Suprapubic skin (tissue), 4 donors: ENCODE measurements at regions not wholly inside any gene's neighbourhood (a gene's known extent, or its start where the extent isn't known, plus 50 kb on each side); places are given as distances from the start of the nearest gene placed in this dataset.

Experiments used
- DNase-seq, 2 donors: peaks; one replicate each; pipeline ENCODE4 v3.0.0-alpha.2; 2019; ENCODE audit warnings: low spot score in 2 of 2
- H3K27ac ChIP-seq: fragments of 200-600 bp; sonication (generic); one replicate; pipeline ENCODE4 v1.5.1; 2019
- H3K27me3 ChIP-seq: fragments of 200-600 bp; sonication (generic); one replicate; pipeline ENCODE4 v1.5.1; 2019
- H3K36me3 ChIP-seq: fragments of 200-600 bp; sonication (generic); one replicate; pipeline ENCODE4 v1.5.1; 2019
- H3K4me1 ChIP-seq: fragments of 200-600 bp; sonication (generic); one replicate; pipeline ENCODE4 v1.5.1; 2019
- H3K4me3 ChIP-seq: fragments of 200-600 bp; sonication (generic); one replicate; pipeline ENCODE4 v1.5.1; 2019; ENCODE audit warnings: mild to moderate bottlenecking
- H3K9me3 ChIP-seq: fragments of 200-600 bp; sonication (generic); one replicate; pipeline ENCODE4 v1.5.1; 2019
- CTCF ChIP-seq, 2 donors: fragments of 200-600 bp in 1 of 2; fragments of 450-650 bp in 1 of 2; sonication (generic) in 1 of 2; IDR thresholded peaks; one replicate each; pipeline ENCODE4 v1.5.1; 2016 to 2019; ENCODE audit warnings: antibody characterized with exemption in 2 of 2, mild to moderate bottlenecking in 1 of 2, moderate library complexity in 1 of 2
- EP300 ChIP-seq: sonication (generic); formaldehyde crosslinking; IDR thresholded peaks from one replicate; pipeline ENCODE4 v1.6.1; 2017; ENCODE audit warnings: antibody characterized with exemption
- POLR2A ChIP-seq, 2 donors: fragments of 450-650 bp; IDR thresholded peaks; one replicate each; pipeline ENCODE4 v1.6.1; 2017; ENCODE audit warnings: antibody characterized with exemption in 2 of 2, mild to moderate bottlenecking in 2 of 2, moderate library complexity in 2 of 2
- POLR2AphosphoS5 ChIP-seq, 3 donors: sonication (generic); formaldehyde crosslinking; IDR thresholded peaks; one replicate each; pipeline ENCODE4 v1.6.1; 2017; ENCODE audit warnings: antibody characterized with exemption in 3 of 3
- WGBS: methylation state at CpG from one replicate; pipeline ENCODE4 v1.1.5; 2018; 5-methylcytosine and 5-hydroxymethylcytosine counted together

DNA sequence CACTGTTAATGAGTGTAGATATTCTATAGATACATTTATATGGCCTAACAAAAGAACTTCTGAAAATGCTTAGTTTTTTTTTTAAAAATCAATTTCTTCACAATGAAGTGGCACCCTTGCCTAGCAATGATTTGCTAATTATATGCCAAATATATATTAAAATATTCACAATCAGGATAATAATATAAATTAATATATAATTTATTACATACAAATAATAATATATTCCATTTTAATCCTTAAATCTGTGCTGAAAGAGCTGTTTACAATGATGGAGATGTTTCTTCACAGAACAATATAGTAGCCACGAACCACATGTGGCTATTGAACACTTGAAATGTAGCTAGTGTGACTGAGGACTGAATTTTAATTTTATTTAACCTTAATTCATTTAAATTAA lies 648.4 kb upstream of the GBE1 start:
- WGBS: 73% methylated on average over 1 of the region's 1 CpG
- H3K4me1 ChIP-seq: no peaks in the 10 kb centered on the region
- DNase-seq: no peak
- no peak overlapping the region for H3K27ac ChIP-seq
- TF ChIP-seq CTCF (IDR thresholded peaks at IDR 0.05) (no peak), EP300 (no peak), POLR2A (IDR thresholded peaks at IDR 0.05) (no peak), POLR2AphosphoS5 (IDR thresholded peaks at IDR 0.05) (no peak)
- H3K9me3 ChIP-seq: no peaks in the 10 kb centered on the region
- no peak overlapping the region for H3K4me3 ChIP-seq
- no peaks in the 10 kb centered on the region for H3K36me3 ChIP-seq
- H3K27me3 ChIP-seq: no peaks in the 10 kb centered on the region

- no peaks in the 10 kb centered on the region for H3K27me3 ChIP-seq
- H3K9me3 ChIP-seq: no peaks in the 10 kb centered on the region
- TF ChIP-seq EP300: no peak
- no peak for TF ChIP-seq CTCF (IDR thresholded peaks at IDR 0.05)
- no peaks in the 10 kb centered on the region for H3K4me1 ChIP-seq
- no peak overlapping the region for H3K4me3 ChIP-seq
- H3K36me3 ChIP-seq: no peaks in the 10 kb centered on the region
- H3K27ac ChIP-seq: no peak overlapping the region
- DNase-seq: no peak
These were observed 630.8 kb upstream of the GBE1 start for GRCh38 chr3:82392203-82392775.

DNA sequence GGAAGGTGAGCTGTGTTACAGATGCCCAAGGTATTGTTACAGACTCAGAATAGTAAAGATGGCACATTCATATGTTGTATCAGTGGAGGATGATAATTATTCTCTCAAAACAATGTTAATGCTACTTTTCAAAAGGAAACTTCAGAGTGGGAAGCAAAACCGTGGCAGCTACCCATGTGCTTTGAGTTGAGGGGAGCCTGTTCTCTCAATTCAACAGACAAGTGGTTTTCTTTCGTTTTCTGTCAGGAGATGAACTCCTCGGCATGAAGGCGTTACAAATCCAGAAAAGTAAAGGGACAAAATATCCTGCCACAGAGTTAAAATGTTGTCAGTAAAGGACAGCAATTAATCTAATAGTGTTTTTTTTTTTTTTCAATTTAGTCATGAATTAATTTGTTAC lies 629.4 kb upstream of the GBE1 start:
- Histone ChIP-seq H3K27ac (no peak overlapping the region), H3K27me3 (no peaks in the 10 kb centered on the region), H3K4me3 (no peak overlapping the region), H3K9me3 (no peaks in the 10 kb centered on the region), H3K36me3 (no peaks in the 10 kb centered on the region), H3K4me1 (no peaks in the 10 kb centered on the region)
- 73% methylated on average over 4 of the region's 4 CpGs for WGBS
- DNase-seq: no peak
- no peak for TF ChIP-seq POLR2A (IDR thresholded peaks at IDR 0.05)

- Histone ChIP-seq H3K36me3 (no peaks in the 10 kb centered on the region), H3K27ac (no peak overlapping the region), H3K9me3 (no peaks in the 10 kb centered on the region), H3K4me1 (no peaks in the 10 kb centered on the region), H3K27me3 (no peaks in the 10 kb centered on the region), H3K4me3 (no peak overlapping the region)
- no peak for DNase-seq
- WGBS: 41% methylated on average over 2 of the region's 2 CpGs
- no peak for TF ChIP-seq CTCF (IDR thresholded peaks at IDR 0.05)
- no peak for TF ChIP-seq POLR2A (IDR thresholded peaks at IDR 0.05)
These were observed 625.2 kb upstream of the GBE1 start for GRCh38 chr3:82386647-82387046.

- no peak for DNase-seq
- Histone ChIP-seq H3K27me3 (no peaks in the 10 kb centered on the region), H3K27ac (no peak overlapping the region), H3K36me3 (no peaks in the 10 kb centered on the region), H3K9me3 (no peaks in the 10 kb centered on the region), H3K4me3 (no peak overlapping the region), H3K4me1 (no peaks in the 10 kb centered on the region)
- TF ChIP-seq EP300: no peak
- 62% methylated on average over 3 of the region's 3 CpGs for WGBS
These were observed 622.7 kb upstream of the GBE1 start for GRCh38 chr3:82384181-82384580.

- WGBS: 86% methylated on average over 4 of the region's 4 CpGs
- H3K4me3 ChIP-seq: no peak overlapping the region
- no peaks in the 10 kb centered on the region for H3K4me1 ChIP-seq
- no peak for DNase-seq
- no peak overlapping the region for H3K27ac ChIP-seq
- TF ChIP-seq EP300: no peak
- H3K27me3 ChIP-seq: no peaks in the 10 kb centered on the region
- no peaks in the 10 kb centered on the region for H3K9me3 ChIP-seq
- no peaks in the 10 kb centered on the region for H3K36me3 ChIP-seq
These were observed 621.4 kb upstream of the GBE1 start for GRCh38 chr3:82382831-82383230.

DNA sequence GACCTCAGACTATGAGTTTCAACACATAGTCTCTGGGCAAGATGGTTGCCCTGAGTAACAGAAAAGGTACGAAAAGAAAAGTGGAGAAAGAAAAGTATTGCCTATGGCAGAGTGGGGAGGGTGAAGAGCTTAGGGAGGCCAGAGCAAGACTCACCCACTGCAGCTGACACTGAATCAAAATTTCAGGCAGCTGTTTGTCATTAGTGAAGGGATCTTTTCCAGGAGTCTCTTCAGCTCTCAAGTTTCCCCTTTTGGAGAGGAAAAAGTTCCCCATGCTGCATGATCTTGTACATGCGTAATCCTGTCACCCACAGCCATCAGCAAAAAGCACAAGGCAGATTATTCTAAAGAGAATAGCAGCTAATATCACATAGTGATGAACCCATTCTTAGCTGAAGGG lies 616.9 kb upstream of the GBE1 start:
- no peak for DNase-seq
- H3K4me3 ChIP-seq: no peak overlapping the region
- H3K4me1 ChIP-seq: no peaks in the 10 kb centered on the region
- TF ChIP-seq POLR2A (IDR thresholded peaks at IDR 0.05) (no peak), CTCF (IDR thresholded peaks at IDR 0.05) (no peak), EP300 (no peak), POLR2AphosphoS5 (IDR thresholded peaks at IDR 0.05) (no peak)
- H3K36me3 ChIP-seq: no peaks in the 10 kb centered on the region
- WGBS: 62% methylated on average over 2 of the region's 2 CpGs
- peaks cover 8% of the 10 kb centered on the region for H3K9me3 ChIP-seq
- H3K27ac ChIP-seq: no peak overlapping the region
- H3K27me3 ChIP-seq: no peaks in the 10 kb centered on the region
